Esophagus squamous epithelium (tissue), 5 donors: ENCODE measurements at regions not wholly inside any gene's neighbourhood (a gene's known extent, or its start where the extent isn't known, plus 50 kb on each side); places are given as distances from the start of the nearest gene placed in this dataset.

Experiments used
- DNase-seq: peaks from one replicate; lab custom pipeline; 2025; lab: John Stamatoyannopoulos, UW
- H3K27ac ChIP-seq, 4 donors: fragments of 200-600 bp; sonication (generic); one replicate each; pipeline ENCODE4 v1.5.1; 2016 to 2019; ENCODE audit warnings: mild to moderate bottlenecking in 1 of 4
- H3K27me3 ChIP-seq, 4 donors: fragments of 200-600 bp; sonication (generic); 1 replicate in 3 of 4; 2 replicates in 1 of 4; pipeline versions ENCODE4 v1.5.1 to v1.6.0; 2017 to 2021; ENCODE audit warnings: antibody characterized with exemption in 1 of 4
- H3K36me3 ChIP-seq, 3 donors: fragments of 200-600 bp; sonication (generic); one replicate each; pipeline ENCODE4 v1.5.1; 2016 to 2019
- H3K4me1 ChIP-seq, 3 donors: fragments of 200-600 bp; sonication (generic); one replicate each; pipeline ENCODE4 v1.5.1; 2017 to 2019
- H3K4me3 ChIP-seq, 4 donors: fragments of 200-600 bp; sonication (generic); 1 replicate in 3 of 4; 2 replicates in 1 of 4; pipeline ENCODE4 v1.5.1; 2016 to 2019; ENCODE audit warnings: mild to moderate bottlenecking in 2 of 4, moderate library complexity in 1 of 4
- H3K9me3 ChIP-seq, 3 donors: fragments of 200-600 bp; sonication (generic); one replicate each; pipeline ENCODE4 v1.5.1; 2016 to 2019
- POLR2A ChIP-seq, 4 donors: fragments of 450-650 bp; IDR thresholded peaks; one replicate each; pipeline ENCODE4 v1.6.1; 2017; ENCODE audit warnings: antibody characterized with exemption in 4 of 4, mild to moderate bottlenecking in 4 of 4, moderate library complexity in 3 of 4
- WGBS, 2 donors: methylation state at CpG; one replicate each; pipeline ENCODE4 v1.1.5; 2018; 5-methylcytosine and 5-hydroxymethylcytosine counted together
- intact Hi-C: fragments of 100-400 bp; cut with DNase I; formaldehyde crosslinking; loops from one replicate; pipeline ENCODE4 v1.15.0; 2022
- TF ChIP-seq, protein P1 (sequence below), 6 experiments: fragments of 450-650 bp in 4 of 6; fragments of 200-600 bp in 2 of 6; sonication (generic) in 2 of 6; IDR thresholded peaks; one replicate each; pipeline ENCODE4 v1.5.1; 2016 to 2019; ENCODE audit warnings: antibody characterized with exemption in 6 of 6, mild to moderate bottlenecking in 4 of 6, moderate library complexity in 4 of 6
- donor health status: DM: yes; HTN: yes; CAD: no.

DNA sequence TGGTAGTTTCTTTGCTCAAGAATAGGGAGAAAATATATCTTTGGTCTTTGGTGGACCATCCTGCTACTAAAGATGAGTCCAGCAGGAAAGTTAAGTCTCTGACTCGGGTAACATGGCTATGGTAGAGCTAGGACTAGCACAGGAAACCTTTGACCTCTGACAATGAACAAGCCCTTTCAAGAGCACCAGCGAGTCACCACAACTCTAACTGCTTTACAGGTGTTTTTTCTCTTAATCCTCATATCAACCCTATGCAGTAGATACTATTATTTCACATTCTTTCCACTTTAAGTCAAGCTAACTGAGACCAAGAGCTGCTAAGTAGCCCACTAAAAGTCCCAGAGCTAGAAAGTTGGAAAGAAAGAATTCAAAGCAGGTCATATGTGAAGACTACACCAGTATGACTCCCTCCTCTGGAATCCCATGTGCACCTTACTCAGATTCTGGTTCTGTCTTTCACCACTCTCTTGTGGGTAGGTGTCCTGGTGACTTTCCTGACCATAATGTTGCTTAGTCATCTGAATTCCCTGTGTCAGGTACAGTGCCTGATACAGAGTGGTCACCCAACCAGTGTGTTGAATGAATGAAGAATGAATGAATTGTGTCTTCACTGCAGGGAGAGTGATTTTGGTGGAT lies 53.8 kb upstream of the ME3 start:
- no peaks in the 10 kb centered on the region for H3K36me3 ChIP-seq
- WGBS, 2 donors, result 79 to 83% methylated on average over 2 of the region's 2 CpGs
- intact Hi-C loops, result no loop called here
- H3K4me1 ChIP-seq, result peaks cover 0 to 6% (median 4%) of the 10 kb centered on the region in 3 donors
- no peak for TF ChIP-seq POLR2A (IDR thresholded peaks at IDR 0.05)
- TF ChIP-seq, protein P1, sequence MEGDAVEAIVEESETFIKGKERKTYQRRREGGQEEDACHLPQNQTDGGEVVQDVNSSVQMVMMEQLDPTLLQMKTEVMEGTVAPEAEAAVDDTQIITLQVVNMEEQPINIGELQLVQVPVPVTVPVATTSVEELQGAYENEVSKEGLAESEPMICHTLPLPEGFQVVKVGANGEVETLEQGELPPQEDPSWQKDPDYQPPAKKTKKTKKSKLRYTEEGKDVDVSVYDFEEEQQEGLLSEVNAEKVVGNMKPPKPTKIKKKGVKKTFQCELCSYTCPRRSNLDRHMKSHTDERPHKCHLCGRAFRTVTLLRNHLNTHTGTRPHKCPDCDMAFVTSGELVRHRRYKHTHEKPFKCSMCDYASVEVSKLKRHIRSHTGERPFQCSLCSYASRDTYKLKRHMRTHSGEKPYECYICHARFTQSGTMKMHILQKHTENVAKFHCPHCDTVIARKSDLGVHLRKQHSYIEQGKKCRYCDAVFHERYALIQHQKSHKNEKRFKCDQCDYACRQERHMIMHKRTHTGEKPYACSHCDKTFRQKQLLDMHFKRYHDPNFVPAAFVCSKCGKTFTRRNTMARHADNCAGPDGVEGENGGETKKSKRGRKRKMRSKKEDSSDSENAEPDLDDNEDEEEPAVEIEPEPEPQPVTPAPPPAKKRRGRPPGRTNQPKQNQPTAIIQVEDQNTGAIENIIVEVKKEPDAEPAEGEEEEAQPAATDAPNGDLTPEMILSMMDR (IDR thresholded peaks at IDR 0.05), result no peak
- no peaks in the 10 kb centered on the region for H3K9me3 ChIP-seq
- H3K27me3 ChIP-seq, result no peaks in the 10 kb centered on the region
- no peak overlapping the region for H3K27ac ChIP-seq
- no peak overlapping the region for H3K4me3 ChIP-seq
- no peak for DNase-seq

DNA sequence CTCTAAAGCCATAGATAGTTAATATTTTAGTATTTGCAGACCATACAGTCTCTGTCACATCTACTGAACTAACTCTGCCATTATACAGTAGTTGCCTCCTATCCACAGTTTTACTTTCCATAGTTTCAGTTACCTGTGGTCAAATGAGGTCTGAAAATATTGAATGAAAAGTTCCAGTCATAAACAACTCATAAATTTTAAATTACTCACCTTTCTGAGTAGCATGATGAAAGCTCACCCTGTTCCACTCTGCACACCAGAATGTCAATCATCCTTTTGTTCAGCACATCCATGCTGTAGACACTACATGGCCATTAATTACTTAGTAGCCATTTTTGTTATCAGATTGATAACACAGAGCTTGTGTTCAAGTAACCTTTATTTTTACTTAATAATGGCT lies 51.7 kb upstream of the ME3 start:
- DNase-seq, result no peak
- no peaks in the 10 kb centered on the region for H3K9me3 ChIP-seq
- TF ChIP-seq, protein P1 (IDR thresholded peaks at IDR 0.05), result no peak
- no peak for TF ChIP-seq POLR2A (IDR thresholded peaks at IDR 0.05)

DNA sequence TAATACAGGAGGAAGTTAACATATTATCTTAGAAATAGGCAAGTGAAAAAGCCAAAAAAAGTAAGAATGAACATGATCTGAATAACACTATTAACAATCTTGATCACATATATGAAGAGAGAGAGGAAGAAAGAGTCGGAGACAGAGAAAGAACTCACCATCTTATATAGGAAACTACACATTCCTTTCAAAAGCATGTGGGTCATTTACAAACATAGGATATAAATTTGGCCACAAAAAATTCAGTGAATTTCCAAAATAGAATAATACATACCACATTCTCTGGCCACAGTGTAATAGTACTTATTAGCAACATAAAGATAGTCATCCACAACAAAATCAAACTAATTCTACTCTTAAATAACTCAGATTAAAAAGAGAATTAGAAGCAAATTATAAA lies 50.9 kb upstream of the ME3 start:
- no peaks in the 10 kb centered on the region for H3K36me3 ChIP-seq
- no peak for DNase-seq
- TF ChIP-seq POLR2A (IDR thresholded peaks at IDR 0.05), result no peak
- TF ChIP-seq, protein P1 (IDR thresholded peaks at IDR 0.05), result no peak
- H3K4me3 ChIP-seq, result no peak overlapping the region
- H3K4me1 ChIP-seq, result peaks cover 0 to 28% (median 10%) of the 10 kb centered on the region in 3 donors
- H3K9me3 ChIP-seq, result no peaks in the 10 kb centered on the region
- 85 to 90% methylated on average over 1 of the region's 1 CpG for WGBS, 2 donors
- H3K27me3 ChIP-seq, result no peaks in the 10 kb centered on the region
- intact Hi-C loops, result no loop called here
- H3K27ac ChIP-seq, result no peak overlapping the region

More for the DNA sequence above, 51.7 kb upstream of the ME3 start:
- intact Hi-C loops, result no loop called here
- H3K4me3 ChIP-seq, result no peak overlapping the region
- H3K4me1 ChIP-seq, result peaks cover 0 to 22% (median 8%) of the 10 kb centered on the region in 3 donors
- no peak overlapping the region for H3K27ac ChIP-seq
- H3K27me3 ChIP-seq, result no peaks in the 10 kb centered on the region
- H3K36me3 ChIP-seq, result no peaks in the 10 kb centered on the region

DNA sequence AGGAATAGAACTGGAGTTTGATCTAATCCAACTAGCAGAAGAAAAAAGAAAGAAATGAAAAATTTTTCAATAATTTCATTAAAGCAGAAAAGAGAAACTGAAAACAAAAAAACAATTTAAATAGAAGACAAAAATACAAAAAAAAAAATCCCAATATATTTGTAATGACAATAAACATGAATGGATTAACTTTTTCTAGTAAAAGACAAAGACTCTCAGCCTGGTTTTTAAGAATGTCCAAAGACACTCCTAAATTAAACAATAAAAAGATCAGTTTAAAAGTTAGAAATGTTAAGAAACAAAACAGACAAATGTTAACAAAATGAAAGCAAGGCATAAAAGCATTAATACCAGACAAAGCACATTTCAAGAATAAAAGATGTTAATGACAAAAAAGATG lies 50.3 kb upstream of the ME3 start:
- H3K9me3 ChIP-seq, result no peaks in the 10 kb centered on the region
- no peak for DNase-seq
- TF ChIP-seq, protein P1 (IDR thresholded peaks at IDR 0.05), result no peak
- TF ChIP-seq POLR2A (IDR thresholded peaks at IDR 0.05), result no peak

More for the DNA sequence above, 50.3 kb upstream of the ME3 start:
- Histone ChIP-seq H3K4me1 (peaks cover 0 to 30% (median 14%) of the 10 kb centered on the region in 3 donors), H3K27me3 (no peaks in the 10 kb centered on the region), H3K4me3 (no peak overlapping the region), H3K27ac (no peak overlapping the region), H3K36me3 (no peaks in the 10 kb centered on the region)
- intact Hi-C loops, result no loop called here
